ENCODE measurements at regions not wholly inside any gene's neighbourhood (a gene's known extent, or its start where the extent isn't known, plus 50 kb on each side); places are given as distances from the start of the nearest gene placed in this dataset.

- BruUV-seq (replicated peaks) = no TSS peak
- Histone ChIP-seq H3K9me3 (no peaks in the 10 kb centered on the region), H3K4me3 (ENCODE audit: low read depth, low read length) (no peak overlapping the region), H3K27me3 (replicated peaks; ENCODE audit: control insufficient read depth, insufficient read depth, low read length) (no peaks in the 10 kb centered on the region), H3K36me3 (ENCODE audit: control insufficient read depth, insufficient read depth, low read length) (no peaks in the 10 kb centered on the region), H3K4me1 (no peaks in the 10 kb centered on the region)
- Mint-ChIP-seq H3K4me3 (ENCODE audit: unreplicated experiment) (no peak overlapping the region), H3K4me1 (ENCODE audit: low read depth, unreplicated experiment) (no peaks in the 10 kb centered on the region), H3K27me3 (ENCODE audit: insufficient read depth, unreplicated experiment) (peaks cover 16% of the 10 kb centered on the region), H3K9me3 (ENCODE audit: unreplicated experiment) (no peaks in the 10 kb centered on the region), H3K36me3 (ENCODE audit: insufficient read depth, unreplicated experiment) (no peaks in the 10 kb centered on the region), H3K27ac (ENCODE audit: unreplicated experiment) (no peak overlapping the region)
- DNase-seq = no peak
- no peak for TF ChIP-seq CTCF (IDR thresholded peaks at IDR 0.05; ENCODE audit: insufficient read depth in 1 of 2, low read depth in 1 of 2, low read length in 1 of 2, severe bottlenecking in 1 of 2, unreplicated experiment in 1 of 2)
- intact Hi-C loops (cut with micrococcal nuclease; ENCODE audit: unreplicated experiment) = no loop called here
- ChIA-PET POLR2A (no interaction called here), CTCF (no interaction called here)
Measured at GRCh38 chr17:33950061-33950460, 305.0 kb upstream of the CCL2 start.

- no peak overlapping the region for H3K27ac Mint-ChIP-seq (ENCODE audit: unreplicated experiment)
- DNase-seq = no peak
- Histone ChIP-seq H3K27me3 (replicated peaks; ENCODE audit: control insufficient read depth, insufficient read depth, low read length) (no peaks in the 10 kb centered on the region), H3K36me3 (ENCODE audit: control insufficient read depth, insufficient read depth, low read length) (no peaks in the 10 kb centered on the region), H3K9me3 (no peaks in the 10 kb centered on the region), H3K4me1 (no peaks in the 10 kb centered on the region), H3K4me3 (ENCODE audit: low read depth, low read length) (no peak overlapping the region)
- no TSS peak for BruUV-seq (replicated peaks)
- H3K4me1 Mint-ChIP-seq (ENCODE audit: low read depth, unreplicated experiment) = no peaks in the 10 kb centered on the region
- no peak for TF ChIP-seq CTCF (IDR thresholded peaks at IDR 0.05; ENCODE audit: insufficient read depth in 1 of 2, low read depth in 1 of 2, low read length in 1 of 2, severe bottlenecking in 1 of 2, unreplicated experiment in 1 of 2)
- H3K36me3 Mint-ChIP-seq (ENCODE audit: insufficient read depth, unreplicated experiment) = no peaks in the 10 kb centered on the region
- peaks cover 7% of the 10 kb centered on the region for H3K27me3 Mint-ChIP-seq (ENCODE audit: insufficient read depth, unreplicated experiment)
- intact Hi-C loops (cut with micrococcal nuclease; ENCODE audit: unreplicated experiment) = no loop called here
- ChIA-PET POLR2A (no interaction called here), CTCF (no interaction called here)
- H3K9me3 Mint-ChIP-seq (ENCODE audit: unreplicated experiment) = no peaks in the 10 kb centered on the region
- no peak overlapping the region for H3K4me3 Mint-ChIP-seq (ENCODE audit: unreplicated experiment)
Measured at GRCh38 chr17:33952425-33952824, 302.7 kb upstream of the CCL2 start.

- Mint-ChIP-seq H3K27me3 (ENCODE audit: insufficient read depth, unreplicated experiment) (peaks cover 7% of the 10 kb centered on the region), H3K4me3 (ENCODE audit: unreplicated experiment) (no peak overlapping the region), H3K27ac (ENCODE audit: unreplicated experiment) (no peak overlapping the region), H3K36me3 (ENCODE audit: insufficient read depth, unreplicated experiment) (no peaks in the 10 kb centered on the region), H3K4me1 (ENCODE audit: low read depth, unreplicated experiment) (no peaks in the 10 kb centered on the region), H3K9me3 (ENCODE audit: unreplicated experiment) (no peaks in the 10 kb centered on the region)
- intact Hi-C loops (cut with micrococcal nuclease; ENCODE audit: unreplicated experiment) = no loop called here
- no peak for DNase-seq
- Histone ChIP-seq H3K9me3 (no peaks in the 10 kb centered on the region), H3K27me3 (replicated peaks; ENCODE audit: control insufficient read depth, insufficient read depth, low read length) (no peaks in the 10 kb centered on the region), H3K4me1 (no peaks in the 10 kb centered on the region), H3K4me3 (ENCODE audit: low read depth, low read length) (no peak overlapping the region), H3K36me3 (ENCODE audit: control insufficient read depth, insufficient read depth, low read length) (no peaks in the 10 kb centered on the region)
- CTCF ChIA-PET = no interaction called here
- POLR2A ChIA-PET = no interaction called here
- no peak for TF ChIP-seq CTCF (IDR thresholded peaks at IDR 0.05; ENCODE audit: insufficient read depth in 1 of 2, low read depth in 1 of 2, low read length in 1 of 2, severe bottlenecking in 1 of 2, unreplicated experiment in 1 of 2)
- BruUV-seq (replicated peaks) = no TSS peak
Measured at GRCh38 chr17:33954597-33954996, 300.5 kb upstream of the CCL2 start.
